WTC11 (cell line): ENCODE measurements at regions not wholly inside any gene's neighbourhood (a gene's known extent, or its start where the extent isn't known, plus 50 kb on each side); places are given as distances from the start of the nearest gene placed in this dataset.

Experiments used
- CTCF ChIP-seq: fragments of 200-600 bp; IDR thresholded peaks from 2 replicates; pipeline ENCODE4 v1.8.0; 2022; ENCODE audit warnings: antibody characterized with exemption
- MAX ChIP-seq: sonication (generic); formaldehyde crosslinking; IDR thresholded peaks from 2 replicates; pipeline ENCODE4 v1.8.0; 2022; ENCODE audit warnings: mild to moderate bottlenecking, missing genetic modification reagents
- NR2C2 ChIP-seq: sonication (generic); formaldehyde crosslinking; IDR thresholded peaks from 2 replicates; pipeline ENCODE4 v1.8.0; 2022; ENCODE audit warnings: mild to moderate bottlenecking, missing genetic modification reagents

- TF ChIP-seq CTCF (no peak), MAX (CRISPR knock-in tag) (no peak), NR2C2 (CRISPR knock-in tag) (no peak)
These were observed 237.0 kb upstream of the AGTR1 start for GRCh38 chr3:148460686-148461085.
